ENCODE measurements at regions not wholly inside any gene's neighbourhood (a gene's known extent, or its start where the extent isn't known, plus 50 kb on each side); places are given as distances from the start of the nearest gene placed in this dataset.
"Not testable (repeated sequence)": the region's sequence is repeated elsewhere in the genome, so short reads cannot be mapped to it uniquely, and the experiment has no call there.

DNA sequence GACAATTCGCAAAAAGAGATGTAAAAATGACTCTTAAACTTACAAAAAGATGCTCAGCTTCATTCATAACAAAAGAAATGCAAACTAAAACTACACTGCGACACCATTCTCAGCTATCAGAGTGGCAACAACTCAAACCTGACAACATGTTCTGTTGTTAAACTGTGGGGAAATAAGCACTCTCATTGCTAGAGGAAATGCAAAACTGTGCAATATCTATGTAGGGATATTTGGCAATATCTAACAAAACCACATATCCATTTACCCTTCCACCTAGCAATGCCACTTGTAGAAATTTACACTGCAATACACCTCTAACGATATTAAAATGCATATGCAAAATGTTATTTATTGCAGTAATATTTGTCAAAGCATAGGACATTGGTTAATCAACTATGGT lies 78.3 kb upstream of the EGFL6 start:
- ATAC-seq (replicated peaks; ENCODE audit: extremely low read depth, poor library complexity, severe bottlenecking) = no peak
- no peaks in the 10 kb centered on the region for H3K9me3 Mint-ChIP-seq
- H3K4me1 Mint-ChIP-seq = peaks cover 6% of the 10 kb centered on the region
- no peaks in the 10 kb centered on the region for H3K27me3 Mint-ChIP-seq
- no peak for DNase-seq (ENCODE audit: low spot score in 2 of 2)
- no peak overlapping the region for H3K4me3 Mint-ChIP-seq
- H3K36me3 Mint-ChIP-seq (ENCODE audit: insufficient read depth) = no peaks in the 10 kb centered on the region
- no peak overlapping the region for H3K27ac Mint-ChIP-seq (ENCODE audit: low read depth)

DNA sequence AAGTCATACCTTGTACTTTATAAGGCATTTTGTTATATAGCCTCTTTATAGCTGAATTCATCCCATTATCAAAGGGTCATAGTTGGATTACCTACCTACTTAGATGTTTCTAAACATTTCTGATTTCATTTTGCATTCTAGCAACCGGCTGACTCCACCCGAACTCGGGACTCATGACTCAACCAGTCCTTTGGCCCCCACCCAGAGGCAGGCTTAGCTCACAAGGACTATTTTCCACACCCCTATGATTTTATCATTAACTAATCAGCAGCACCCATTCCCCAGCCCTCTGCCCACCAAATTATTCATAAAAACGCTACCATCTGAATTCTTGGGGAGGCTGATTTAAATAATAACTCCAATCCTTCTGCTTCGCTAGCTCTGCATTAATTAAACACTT lies 79.9 kb upstream of the EGFL6 start:
- ATAC-seq (replicated peaks; ENCODE audit: extremely low read depth, poor library complexity, severe bottlenecking) = no peak
- H3K36me3 Mint-ChIP-seq (ENCODE audit: insufficient read depth) = peaks cover 1% of the 10 kb centered on the region
- H3K27me3 Mint-ChIP-seq = no peaks in the 10 kb centered on the region
- H3K27ac Mint-ChIP-seq (ENCODE audit: low read depth) = no peak overlapping the region
- H3K9me3 Mint-ChIP-seq = no peaks in the 10 kb centered on the region
- peaks cover 18% of the 10 kb centered on the region for H3K4me1 Mint-ChIP-seq
- H3K4me3 Mint-ChIP-seq = no peak overlapping the region
- no peak for DNase-seq (ENCODE audit: low spot score in 2 of 2)

DNA sequence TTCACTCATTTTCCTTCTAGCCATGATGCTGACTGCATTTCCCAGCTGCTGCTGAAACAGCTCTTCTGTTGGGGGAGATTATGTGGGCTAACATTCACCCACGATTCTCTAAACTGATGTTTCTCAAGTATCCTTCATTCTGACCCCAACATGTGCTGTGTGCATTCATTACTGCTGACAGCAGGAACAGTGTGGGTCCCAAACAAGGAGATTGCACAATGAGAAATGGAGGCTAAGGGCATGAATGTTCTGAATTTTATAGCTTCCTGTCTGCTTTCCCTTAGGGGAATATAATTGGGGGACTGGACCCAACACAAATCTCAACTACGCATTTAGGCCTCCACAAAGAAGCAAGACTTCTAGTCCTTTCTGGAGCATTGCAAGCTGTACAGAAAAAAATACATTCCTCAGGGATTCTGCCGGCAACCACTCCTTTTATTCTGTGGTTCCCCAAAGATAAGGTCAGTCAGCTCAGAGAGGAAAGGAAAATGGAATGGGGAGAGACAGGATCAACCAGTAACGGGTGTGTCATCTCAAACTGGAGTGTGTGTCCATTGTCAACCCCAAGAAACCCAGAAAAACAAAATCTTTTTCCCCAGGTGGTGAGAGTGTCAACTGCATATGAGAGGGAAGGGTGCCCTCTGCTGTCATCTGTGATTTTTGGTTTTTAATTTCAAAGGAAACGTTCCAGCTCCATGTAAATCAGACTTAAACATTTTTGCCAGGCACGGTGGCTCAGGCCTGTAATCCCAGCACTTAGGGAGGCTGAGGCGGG lies 81.5 kb upstream of the EGFL6 start:
- ATAC-seq (replicated peaks; ENCODE audit: extremely low read depth, poor library complexity, severe bottlenecking) (peak; percentile 29), DNase-seq (ENCODE audit: low spot score in 2 of 2) (peak in 1 of 2 donors; percentile 13)
- Mint-ChIP-seq H3K27ac (ENCODE audit: low read depth) (no peak overlapping the region), H3K9me3 (no peaks in the 10 kb centered on the region), H3K4me1 (peaks cover 27% of the 10 kb centered on the region), H3K27me3 (no peaks in the 10 kb centered on the region), H3K4me3 (no peak overlapping the region), H3K36me3 (ENCODE audit: insufficient read depth) (peaks cover 1% of the 10 kb centered on the region)

DNA sequence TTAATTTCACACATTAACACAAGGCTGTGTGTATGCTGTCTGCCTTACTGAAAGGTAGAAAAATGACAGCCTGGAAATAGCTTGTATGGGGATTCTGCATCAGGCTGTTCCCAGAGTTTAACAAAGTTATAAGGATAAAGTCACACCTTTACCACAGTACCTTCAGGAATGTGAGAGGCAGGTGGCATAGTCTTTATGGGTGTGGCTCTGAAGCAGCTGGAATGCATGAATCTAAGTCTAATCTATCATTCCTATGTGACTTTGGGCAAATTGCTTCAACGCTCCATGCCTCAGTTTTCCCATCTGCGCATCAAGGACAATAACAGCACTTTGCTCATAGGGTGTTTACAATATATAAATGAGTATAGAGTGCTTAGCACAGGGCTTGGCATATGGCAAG lies 84.2 kb upstream of the EGFL6 start:
- no peak overlapping the region for H3K27ac Mint-ChIP-seq (ENCODE audit: low read depth)
- DNase-seq (ENCODE audit: low spot score in 2 of 2) (no peak), ATAC-seq (replicated peaks; ENCODE audit: extremely low read depth, poor library complexity, severe bottlenecking) (no peak)
- no peak overlapping the region for H3K4me3 Mint-ChIP-seq
- peaks cover 1% of the 10 kb centered on the region for H3K36me3 Mint-ChIP-seq (ENCODE audit: insufficient read depth)
- peaks cover 27% of the 10 kb centered on the region for H3K4me1 Mint-ChIP-seq
- H3K27me3 Mint-ChIP-seq = no peaks in the 10 kb centered on the region
- no peaks in the 10 kb centered on the region for H3K9me3 Mint-ChIP-seq

DNA sequence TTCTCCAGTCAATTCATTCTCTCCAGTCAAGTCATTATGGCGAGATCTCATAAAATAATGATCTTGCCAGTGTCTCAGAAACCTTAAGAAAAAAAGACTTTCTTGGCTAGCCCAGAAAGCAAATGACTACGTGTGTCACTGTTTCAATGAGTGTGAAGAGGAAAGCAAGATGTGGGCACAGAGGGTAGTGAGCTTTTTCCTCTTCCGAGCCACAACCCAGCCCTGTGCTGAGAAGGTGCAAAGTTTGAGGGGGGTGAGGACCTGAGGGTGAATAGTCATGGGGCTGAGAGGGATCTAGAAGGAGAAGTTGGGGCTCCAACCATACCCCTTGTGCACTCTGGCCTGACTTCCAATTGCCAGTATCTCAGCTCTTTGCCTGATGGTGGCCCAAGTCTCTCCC lies 85.6 kb upstream of the EGFL6 start:
- peaks cover 27% of the 10 kb centered on the region for H3K4me1 Mint-ChIP-seq
- no peaks in the 10 kb centered on the region for H3K27me3 Mint-ChIP-seq
- H3K4me3 Mint-ChIP-seq = peak overlapping the region; percentile 48
- DNase-seq (ENCODE audit: low spot score in 2 of 2) (peak in 1 of 2 donors; percentile 29), ATAC-seq (replicated peaks; ENCODE audit: extremely low read depth, poor library complexity, severe bottlenecking) (peak; percentile 94)
- peak overlapping the region; percentile 83 for H3K27ac Mint-ChIP-seq (ENCODE audit: low read depth)
- no peaks in the 10 kb centered on the region for H3K9me3 Mint-ChIP-seq
- H3K36me3 Mint-ChIP-seq (ENCODE audit: insufficient read depth) = peaks cover 1% of the 10 kb centered on the region

DNA sequence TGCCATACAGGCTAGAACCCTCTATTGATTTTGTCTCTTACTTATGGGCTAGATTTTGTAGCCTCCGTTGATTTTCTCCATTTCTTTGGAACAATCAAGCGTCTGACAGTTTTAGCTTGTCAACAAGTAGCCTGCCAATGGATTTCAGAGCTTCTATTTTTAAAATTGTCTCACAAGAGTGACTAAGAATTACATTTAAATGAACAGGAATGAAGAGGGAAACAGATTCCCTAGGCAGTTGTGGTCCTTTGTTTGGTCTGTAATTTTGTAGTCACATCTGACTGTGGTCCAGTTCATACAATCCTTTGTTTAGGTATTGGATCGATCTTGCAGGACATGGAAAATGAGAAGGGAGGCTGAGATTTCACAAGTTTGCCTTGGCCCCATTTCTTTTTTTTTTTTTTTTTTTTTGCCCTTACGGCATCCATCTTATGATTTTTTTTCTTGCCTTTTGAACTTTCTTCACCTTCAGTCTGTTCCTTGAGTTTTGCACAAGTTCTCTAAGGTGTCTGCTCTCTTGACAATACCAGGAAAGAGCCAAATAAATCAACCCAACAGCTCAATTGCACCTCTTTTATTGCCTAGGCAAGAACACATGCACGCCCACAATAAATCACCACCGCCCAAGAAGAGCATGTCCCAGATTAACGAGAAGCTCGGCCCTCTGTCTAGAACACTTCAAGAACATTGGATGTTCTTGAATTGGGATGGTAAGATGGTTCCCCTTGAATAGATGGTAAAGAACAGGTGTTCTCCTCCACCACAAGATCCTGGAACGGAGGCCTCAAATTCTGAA lies 86.5 kb upstream of the EGFL6 start:
- Mint-ChIP-seq H3K27me3 (no peaks in the 10 kb centered on the region), H3K9me3 (no peaks in the 10 kb centered on the region), H3K36me3 (ENCODE audit: insufficient read depth) (peaks cover 1% of the 10 kb centered on the region), H3K4me1 (peaks cover 27% of the 10 kb centered on the region), H3K27ac (ENCODE audit: low read depth) (peak overlapping the region; percentile 83), H3K4me3 (peak overlapping the region; percentile 48)
- DNase-seq (ENCODE audit: low spot score in 2 of 2) = no peak
- ATAC-seq (replicated peaks; ENCODE audit: extremely low read depth, poor library complexity, severe bottlenecking) = no peak

DNA sequence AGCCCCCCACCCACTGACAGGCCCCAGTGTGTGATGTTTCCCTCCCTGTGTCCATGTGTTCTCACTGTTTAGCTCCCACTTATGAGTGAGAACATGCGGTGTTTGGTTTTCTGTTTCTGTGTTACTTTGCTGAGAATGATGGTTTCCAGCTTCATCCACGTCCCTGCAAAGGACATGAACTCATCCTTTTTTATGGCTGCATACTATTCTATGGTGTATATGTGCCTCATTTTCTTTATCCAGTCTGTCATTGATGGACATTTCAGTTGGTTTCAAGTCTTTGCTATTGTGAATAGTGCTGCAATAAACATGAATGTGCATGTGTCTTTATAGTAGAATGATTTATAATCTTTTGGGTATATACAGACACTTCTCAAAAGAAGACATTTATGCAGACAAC lies 88.6 kb upstream of the EGFL6 start:
- not testable (repeated sequence) for H3K4me3 Mint-ChIP-seq; H3K27ac Mint-ChIP-seq (ENCODE audit: low read depth); DNase-seq (ENCODE audit: low spot score in 2 of 2); H3K36me3 Mint-ChIP-seq (ENCODE audit: insufficient read depth); H3K27me3 Mint-ChIP-seq; ATAC-seq (replicated peaks; ENCODE audit: extremely low read depth, poor library complexity, severe bottlenecking); H3K9me3 Mint-ChIP-seq
- H3K4me1 Mint-ChIP-seq = peaks cover 25% of the 10 kb centered on the region

DNA sequence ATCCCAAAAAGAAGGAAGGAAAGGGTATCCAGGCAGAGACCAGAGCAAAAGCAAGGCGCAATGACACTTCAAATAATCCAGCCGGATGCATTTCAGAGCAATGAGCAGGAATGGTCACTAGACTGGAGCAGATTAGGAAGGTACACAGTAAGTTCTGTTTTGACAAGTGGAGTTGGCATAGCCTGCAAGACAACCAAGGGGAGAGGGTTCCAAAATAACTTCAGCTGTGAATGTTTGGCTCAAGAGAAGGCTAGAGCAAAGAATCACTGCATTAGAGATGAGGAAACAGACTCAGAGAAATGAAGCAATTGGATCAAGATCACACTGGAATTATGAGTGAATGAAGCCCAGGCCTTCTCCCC lies 90.0 kb upstream of the EGFL6 start:
- Mint-ChIP-seq H3K4me3 (no peak overlapping the region), H3K27ac (ENCODE audit: low read depth) (no peak overlapping the region), H3K36me3 (ENCODE audit: insufficient read depth) (no peaks in the 10 kb centered on the region), H3K9me3 (no peaks in the 10 kb centered on the region), H3K27me3 (no peaks in the 10 kb centered on the region), H3K4me1 (peaks cover 15% of the 10 kb centered on the region)
- DNase-seq (ENCODE audit: low spot score in 2 of 2) = no peak
- ATAC-seq (replicated peaks; ENCODE audit: extremely low read depth, poor library complexity, severe bottlenecking) = no peak

DNA sequence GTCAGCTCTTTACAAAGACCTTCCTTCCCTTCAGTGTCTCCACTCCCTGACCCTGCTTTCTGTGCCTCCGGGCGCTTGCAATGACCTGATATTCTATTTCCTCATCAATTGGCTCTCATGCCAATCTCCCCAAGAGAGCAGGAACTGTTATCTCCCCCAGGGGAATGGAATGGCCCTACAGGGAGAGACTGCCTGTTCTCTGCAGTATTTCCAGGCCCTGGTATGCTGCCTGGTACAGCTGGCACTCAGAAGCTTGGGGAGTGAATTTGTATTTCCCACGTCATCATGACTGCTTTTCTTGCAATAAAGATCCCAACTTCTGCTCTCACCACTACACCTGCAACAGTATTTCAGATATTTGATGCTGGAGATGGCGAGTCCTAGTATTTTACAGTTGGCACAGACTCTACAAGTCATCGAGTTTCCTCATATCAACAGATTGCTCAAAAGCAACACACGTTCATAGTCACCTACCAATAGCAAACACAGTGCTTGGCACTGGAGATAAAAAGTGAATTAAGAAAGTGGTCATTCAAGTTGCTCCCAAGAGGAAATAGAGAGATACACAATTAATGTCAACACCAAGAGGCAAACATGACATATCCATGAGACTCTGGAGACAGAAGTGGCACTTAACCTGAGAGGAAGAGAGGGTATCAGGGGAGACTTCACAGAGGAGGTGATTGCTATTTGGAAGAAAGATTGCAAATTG lies 90.5 kb upstream of the EGFL6 start:
- ATAC-seq (replicated peaks; ENCODE audit: extremely low read depth, poor library complexity, severe bottlenecking) (no peak), DNase-seq (ENCODE audit: low spot score in 2 of 2) (no peak)
- H3K4me1 Mint-ChIP-seq = peaks cover 15% of the 10 kb centered on the region
- H3K36me3 Mint-ChIP-seq (ENCODE audit: insufficient read depth) = no peaks in the 10 kb centered on the region
- no peak overlapping the region for H3K4me3 Mint-ChIP-seq
- H3K9me3 Mint-ChIP-seq = no peaks in the 10 kb centered on the region
- no peak overlapping the region for H3K27ac Mint-ChIP-seq (ENCODE audit: low read depth)
- H3K27me3 Mint-ChIP-seq = no peaks in the 10 kb centered on the region

DNA sequence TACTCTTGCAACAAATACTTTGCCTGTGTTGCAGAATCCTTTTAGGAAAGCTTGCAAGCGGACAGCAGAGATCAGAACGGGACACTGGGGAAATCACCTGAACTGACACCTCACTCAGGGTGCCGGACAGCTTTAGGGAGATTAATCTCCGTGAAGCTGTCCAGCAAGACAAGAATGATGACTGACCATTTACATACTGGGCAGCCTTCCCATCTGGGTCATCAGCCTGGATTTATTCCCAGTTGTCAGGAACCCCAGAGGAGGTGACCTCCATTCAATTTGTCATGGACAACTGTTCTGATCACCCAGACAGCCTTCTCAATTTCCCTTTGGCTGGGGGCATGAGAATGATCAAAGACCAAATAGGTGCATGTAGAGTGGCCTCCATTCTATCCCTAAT lies 93.0 kb upstream of the EGFL6 start:
- H3K9me3 Mint-ChIP-seq = no peaks in the 10 kb centered on the region
- ATAC-seq (replicated peaks; ENCODE audit: extremely low read depth, poor library complexity, severe bottlenecking) = no peak
- H3K4me3 Mint-ChIP-seq = no peak overlapping the region
- no peaks in the 10 kb centered on the region for H3K36me3 Mint-ChIP-seq (ENCODE audit: insufficient read depth)
- H3K4me1 Mint-ChIP-seq = peaks cover 15% of the 10 kb centered on the region
- H3K27me3 Mint-ChIP-seq = no peaks in the 10 kb centered on the region
- no peak for DNase-seq (ENCODE audit: low spot score in 2 of 2)
- H3K27ac Mint-ChIP-seq (ENCODE audit: low read depth) = no peak overlapping the region

DNA sequence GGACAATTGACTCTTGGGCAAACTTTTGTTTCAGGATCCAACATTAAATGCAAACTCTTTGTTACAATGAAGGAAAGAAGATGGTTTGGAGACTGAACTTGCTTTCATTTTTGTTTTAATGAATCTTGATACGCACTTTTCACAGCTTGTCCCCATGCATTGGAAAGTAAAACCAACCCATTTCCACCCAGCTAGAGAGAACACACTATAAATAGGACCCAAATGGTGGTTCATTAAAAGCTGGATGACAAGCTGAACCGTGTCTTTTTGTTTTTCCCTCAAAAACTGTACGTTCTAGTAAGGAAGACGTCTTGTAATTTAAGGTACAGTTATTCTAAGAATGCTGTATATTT lies 95.3 kb upstream of the EGFL6 start:
- no peaks in the 10 kb centered on the region for H3K9me3 Mint-ChIP-seq
- H3K4me1 Mint-ChIP-seq = peaks cover 15% of the 10 kb centered on the region
- peak overlapping the region; percentile 94 for H3K27ac Mint-ChIP-seq (ENCODE audit: low read depth)
- no peaks in the 10 kb centered on the region for H3K27me3 Mint-ChIP-seq
- DNase-seq (ENCODE audit: low spot score in 2 of 2) (no peak), ATAC-seq (replicated peaks; ENCODE audit: extremely low read depth, poor library complexity, severe bottlenecking) (peak; percentile 32)
- H3K36me3 Mint-ChIP-seq (ENCODE audit: insufficient read depth) = no peaks in the 10 kb centered on the region
- H3K4me3 Mint-ChIP-seq = peak overlapping the region; percentile 73

DNA sequence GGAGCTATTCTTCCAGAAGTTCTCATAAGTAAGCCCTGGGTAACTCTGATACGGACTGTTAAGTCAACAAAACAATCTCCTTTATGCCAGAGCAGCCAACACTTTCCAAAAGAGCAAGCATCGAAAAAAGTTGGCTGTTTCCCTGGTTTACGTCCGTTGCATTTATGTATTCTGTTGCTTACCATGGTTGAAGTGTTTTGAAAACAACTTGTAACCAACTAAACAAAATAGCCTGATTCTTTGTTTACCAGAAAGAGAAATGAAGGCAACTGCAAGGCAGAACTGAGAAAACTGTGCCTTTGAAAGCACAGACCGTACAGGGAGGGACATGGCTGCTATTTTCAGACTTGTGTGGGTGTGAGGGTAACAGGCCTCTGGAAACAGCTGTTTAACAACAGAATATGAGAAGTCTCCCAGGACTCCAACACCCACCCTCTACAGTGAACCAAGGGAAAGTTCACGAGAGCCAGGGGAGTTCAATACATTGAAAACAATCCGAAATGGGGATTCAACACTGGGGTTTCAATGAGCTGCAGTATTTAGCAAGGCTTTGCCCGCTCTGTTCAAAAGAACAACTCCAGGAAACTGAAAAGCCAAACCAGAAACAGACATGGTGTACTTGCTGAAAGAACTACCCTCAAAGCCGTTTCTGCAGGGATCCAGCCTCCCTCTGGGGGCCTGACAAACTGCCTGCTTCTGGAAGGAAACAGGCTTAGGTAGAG lies 95.8 kb upstream of the EGFL6 start:
- DNase-seq (ENCODE audit: low spot score in 2 of 2) (no peak), ATAC-seq (replicated peaks; ENCODE audit: extremely low read depth, poor library complexity, severe bottlenecking) (peak; percentile 32)
- peaks cover 15% of the 10 kb centered on the region for H3K4me1 Mint-ChIP-seq
- no peaks in the 10 kb centered on the region for H3K9me3 Mint-ChIP-seq
- H3K4me3 Mint-ChIP-seq = peak overlapping the region; percentile 73
- H3K36me3 Mint-ChIP-seq (ENCODE audit: insufficient read depth) = no peaks in the 10 kb centered on the region
- peak overlapping the region; percentile 94 for H3K27ac Mint-ChIP-seq (ENCODE audit: low read depth)
- H3K27me3 Mint-ChIP-seq = no peaks in the 10 kb centered on the region

Measured in central memory CD8-positive, alpha-beta T cell (primary cell).